ENCODE measurements at regions not wholly inside any gene's neighbourhood (a gene's known extent, or its start where the extent isn't known, plus 50 kb on each side); places are given as distances from the start of the nearest gene placed in this dataset.

GRCh38 chr4:90074322-90074886 is 52.8 kb upstream of the CCSER1 start:
- TF ChIP-seq CEBPB (IDR thresholded peaks at IDR 0.05; ENCODE audit: low read depth, low read length) (no peak), MXI1 (IDR thresholded peaks at IDR 0.05; ENCODE audit: borderline replicate concordance, low read depth, low read length) (no peak), POLR2A (IDR thresholded peaks at IDR 0.05; ENCODE audit: low read depth, low read length) (no peak), CTCF (conservative IDR thresholded peaks at IDR 0.05; ENCODE audit: low read depth, low read length) (no peak), RAD21 (IDR thresholded peaks at IDR 0.05; ENCODE audit: low read length) (no peak), USF2 (IDR thresholded peaks at IDR 0.05; ENCODE audit: low read depth, low read length) (no peak), RCOR1 (IDR thresholded peaks at IDR 0.05; ENCODE audit: insufficient replicate concordance, low read length) (no peak), CHD1 (IDR thresholded peaks at IDR 0.05; ENCODE audit: low read depth, low read length) (no peak), ELK1 (IDR thresholded peaks at IDR 0.05; ENCODE audit: borderline replicate concordance, low read depth, low read length) (no peak)
